ENCODE measurements at regions not wholly inside any gene's neighbourhood (a gene's known extent, or its start where the extent isn't known, plus 50 kb on each side); places are given as distances from the start of the nearest gene placed in this dataset.

DNA sequence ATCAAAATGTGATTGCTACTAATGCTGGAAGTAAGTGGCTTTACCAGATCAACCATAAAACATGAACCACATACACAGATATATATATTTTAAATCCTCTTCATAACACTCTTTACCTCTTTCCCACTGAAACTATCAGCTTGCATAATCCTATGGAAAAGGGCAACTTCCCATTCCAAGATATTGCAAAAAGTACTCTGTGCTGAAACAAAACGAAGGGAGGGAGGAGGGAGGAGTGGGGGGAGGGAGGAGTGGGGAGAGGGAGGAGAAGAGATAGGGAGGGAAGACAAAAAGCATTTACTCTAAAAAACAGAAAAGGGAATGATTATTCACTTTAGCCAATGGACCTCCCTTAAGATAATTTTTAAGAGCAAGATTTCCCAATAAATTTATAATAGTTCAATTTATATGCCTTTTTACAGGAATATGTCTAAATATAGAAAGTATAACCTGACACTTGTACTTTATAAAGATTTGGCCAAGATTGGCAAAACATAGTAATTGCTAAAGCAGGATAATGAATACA is 344.8 kb upstream of the NFE2L3 start:
- Histone ChIP-seq H3K9me3 (ENCODE audit: control insufficient read depth in 2 of 3, insufficient read depth in 1 of 3, low read length in 3 of 3) (no peaks in the 10 kb centered on the region), H3K4me3 (ENCODE audit: low read length in 3 of 3) (no peak overlapping the region), H3K4me1 (ENCODE audit: control insufficient read depth in 2 of 3, insufficient read depth in 2 of 3, low read depth in 1 of 3, low read length in 3 of 3) (no peaks in the 10 kb centered on the region), H3K9ac (ENCODE audit: low read length in 3 of 3) (no peak overlapping the region), H3K36me3 (ENCODE audit: control insufficient read depth in 2 of 3, insufficient read depth in 3 of 3, low read length in 3 of 3) (no peaks in the 10 kb centered on the region), H3K27me3 (ENCODE audit: control insufficient read depth, insufficient read depth, low read length) (no peaks in the 10 kb centered on the region), H3K27ac (ENCODE audit: low read depth in 2 of 2, low read length in 2 of 2) (no peak overlapping the region)
- FAIRE-seq (no peak), DNase-seq (no peak)
- TF ChIP-seq CTCF (IDR thresholded peaks at IDR 0.05; ENCODE audit: borderline replicate concordance, extremely low read depth, insufficient read depth): no peak
- intact Hi-C loops (cut with DNase I): no loop called here

DNA sequence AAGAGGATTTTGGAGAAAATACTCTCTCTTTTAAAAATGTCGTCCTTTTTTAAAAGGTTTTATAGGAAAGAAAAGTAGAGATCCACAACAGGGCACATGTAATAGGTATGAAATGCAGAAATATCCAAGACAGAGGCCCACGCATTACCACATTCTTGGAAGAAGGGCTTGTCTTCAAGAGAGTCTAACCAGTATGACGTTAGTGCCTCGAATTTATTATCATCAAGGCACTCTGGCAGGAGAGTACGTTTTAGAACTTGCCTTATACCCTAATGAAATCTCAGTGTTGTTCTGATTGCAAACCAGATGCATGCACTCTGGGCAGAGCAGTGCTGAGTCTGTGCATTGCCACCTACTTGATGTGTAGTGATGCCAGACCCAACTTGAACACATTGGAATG is 342.6 kb upstream of the NFE2L3 start:
- DNase-seq (no peak), FAIRE-seq (no peak)
- no peaks in the 10 kb centered on the region for H3K27me3 ChIP-seq (ENCODE audit: control insufficient read depth, insufficient read depth, low read length)
- intact Hi-C loops (cut with DNase I): no loop called here
- no peak overlapping the region for H3K9ac ChIP-seq (ENCODE audit: low read length in 3 of 3)
- H3K36me3 ChIP-seq (ENCODE audit: control insufficient read depth in 2 of 3, insufficient read depth in 3 of 3, low read length in 3 of 3): no peaks in the 10 kb centered on the region
- no peaks in the 10 kb centered on the region for H3K9me3 ChIP-seq (ENCODE audit: control insufficient read depth in 2 of 3, insufficient read depth in 1 of 3, low read length in 3 of 3)
- no peak overlapping the region for H3K27ac ChIP-seq (ENCODE audit: low read depth in 2 of 2, low read length in 2 of 2)
- H3K4me1 ChIP-seq (ENCODE audit: control insufficient read depth in 2 of 3, insufficient read depth in 2 of 3, low read depth in 1 of 3, low read length in 3 of 3): no peaks in the 10 kb centered on the region
- TF ChIP-seq CTCF (IDR thresholded peaks at IDR 0.05; ENCODE audit: borderline replicate concordance, extremely low read depth, insufficient read depth): no peak
- no peak overlapping the region for H3K4me3 ChIP-seq (ENCODE audit: low read length in 3 of 3)

DNA sequence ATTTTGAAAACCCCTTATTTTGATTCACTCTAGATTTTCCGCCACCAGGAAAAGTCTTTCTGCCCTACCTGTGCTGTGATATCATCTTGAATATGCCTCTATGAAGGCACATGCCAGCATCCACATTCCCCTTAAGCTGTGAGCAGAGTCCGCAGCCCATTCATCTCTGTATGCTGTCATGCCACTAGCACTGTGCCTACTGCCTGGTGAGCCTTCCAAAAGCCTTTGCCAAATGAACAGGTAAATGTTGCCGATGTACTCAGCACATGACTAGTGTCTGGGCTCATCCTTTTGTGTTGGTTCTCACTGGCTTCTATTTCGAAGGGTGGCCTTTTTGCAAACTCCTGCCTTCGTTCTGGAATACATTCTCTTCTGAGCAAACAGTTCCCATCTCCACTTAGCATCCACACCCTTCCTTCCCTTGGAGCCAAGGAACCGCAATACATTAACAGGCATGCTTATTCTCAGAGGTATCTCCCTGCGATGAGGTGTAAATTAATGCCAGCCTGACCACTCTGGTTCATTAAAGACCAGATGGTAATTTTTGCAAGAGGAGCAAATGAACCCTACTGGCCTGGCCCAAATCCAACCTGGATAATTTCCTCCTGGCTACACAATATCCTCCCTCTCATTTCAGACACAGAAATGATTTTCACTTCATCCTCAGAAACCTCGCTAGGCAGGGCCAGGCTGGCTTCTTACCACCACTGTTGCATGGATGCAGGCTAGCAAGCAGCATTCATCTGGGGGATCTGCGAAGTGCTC is 339.7 kb upstream of the NFE2L3 start:
- Histone ChIP-seq H3K4me3 (ENCODE audit: low read length in 3 of 3) (no peak overlapping the region), H3K9ac (ENCODE audit: low read length in 3 of 3) (no peak overlapping the region), H3K27ac (ENCODE audit: low read depth in 2 of 2, low read length in 2 of 2) (no peak overlapping the region), H3K4me1 (ENCODE audit: control insufficient read depth in 2 of 3, insufficient read depth in 2 of 3, low read depth in 1 of 3, low read length in 3 of 3) (no peaks in the 10 kb centered on the region), H3K9me3 (ENCODE audit: control insufficient read depth in 2 of 3, insufficient read depth in 1 of 3, low read length in 3 of 3) (no peaks in the 10 kb centered on the region), H3K27me3 (ENCODE audit: control insufficient read depth, insufficient read depth, low read length) (no peaks in the 10 kb centered on the region), H3K36me3 (ENCODE audit: control insufficient read depth in 2 of 3, insufficient read depth in 3 of 3, low read length in 3 of 3) (no peaks in the 10 kb centered on the region)
- no peak for DNase-seq
- FAIRE-seq: no peak
- no peak for TF ChIP-seq CTCF (IDR thresholded peaks at IDR 0.05; ENCODE audit: borderline replicate concordance, extremely low read depth, insufficient read depth)
- intact Hi-C loops (cut with DNase I): no loop called here

Data from kidney (tissue), 13 donors.